ENCODE measurements at regions not wholly inside any gene's neighbourhood (a gene's known extent, or its start where the extent isn't known, plus 50 kb on each side); places are given as distances from the start of the nearest gene placed in this dataset.

DNA sequence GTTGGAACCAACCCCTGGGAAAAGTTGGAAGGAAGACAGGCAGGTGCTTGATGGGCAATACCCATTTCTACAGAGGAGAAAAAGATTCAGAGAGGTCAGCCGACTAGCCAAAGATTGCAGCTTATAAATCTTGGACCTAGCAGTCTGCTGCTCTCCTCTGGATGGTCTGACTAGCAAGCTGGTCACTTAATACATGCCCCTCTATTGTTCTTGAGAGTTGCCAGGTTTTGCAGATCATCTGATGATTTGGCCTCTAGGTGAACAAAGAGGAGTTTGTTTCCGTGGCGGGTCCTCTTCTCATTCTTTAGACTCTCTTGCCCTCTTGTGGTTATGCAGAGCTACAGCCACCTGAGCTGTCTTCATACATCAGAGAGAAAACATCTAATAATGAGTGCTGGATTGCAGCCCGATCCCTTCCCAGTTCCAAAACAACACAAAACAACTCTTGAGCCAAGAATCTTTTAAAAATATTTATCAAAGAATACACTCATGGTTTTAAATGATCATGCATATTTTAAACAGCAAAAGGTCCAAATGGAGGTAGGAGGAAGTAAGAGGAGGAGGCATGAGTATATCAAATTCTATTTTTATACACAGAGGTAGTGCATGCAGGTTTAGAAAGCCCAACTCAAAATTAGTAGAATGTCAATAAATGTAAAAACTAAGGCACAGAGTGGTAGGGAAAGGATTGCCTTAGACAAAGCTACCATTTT lies 115.7 kb downstream of the SLC30A10 start:
- TF ChIP-seq, protein P1, sequence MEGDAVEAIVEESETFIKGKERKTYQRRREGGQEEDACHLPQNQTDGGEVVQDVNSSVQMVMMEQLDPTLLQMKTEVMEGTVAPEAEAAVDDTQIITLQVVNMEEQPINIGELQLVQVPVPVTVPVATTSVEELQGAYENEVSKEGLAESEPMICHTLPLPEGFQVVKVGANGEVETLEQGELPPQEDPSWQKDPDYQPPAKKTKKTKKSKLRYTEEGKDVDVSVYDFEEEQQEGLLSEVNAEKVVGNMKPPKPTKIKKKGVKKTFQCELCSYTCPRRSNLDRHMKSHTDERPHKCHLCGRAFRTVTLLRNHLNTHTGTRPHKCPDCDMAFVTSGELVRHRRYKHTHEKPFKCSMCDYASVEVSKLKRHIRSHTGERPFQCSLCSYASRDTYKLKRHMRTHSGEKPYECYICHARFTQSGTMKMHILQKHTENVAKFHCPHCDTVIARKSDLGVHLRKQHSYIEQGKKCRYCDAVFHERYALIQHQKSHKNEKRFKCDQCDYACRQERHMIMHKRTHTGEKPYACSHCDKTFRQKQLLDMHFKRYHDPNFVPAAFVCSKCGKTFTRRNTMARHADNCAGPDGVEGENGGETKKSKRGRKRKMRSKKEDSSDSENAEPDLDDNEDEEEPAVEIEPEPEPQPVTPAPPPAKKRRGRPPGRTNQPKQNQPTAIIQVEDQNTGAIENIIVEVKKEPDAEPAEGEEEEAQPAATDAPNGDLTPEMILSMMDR (IDR thresholded peaks at IDR 0.05; ENCODE audit: low read length), result peak; percentile 92
- no peak for TF ChIP-seq EZH2 (optimal IDR thresholded peaks at IDR 0.05; ENCODE audit: low read depth, low read length)
- TF ChIP-seq EZH2phosphoT487 (IDR thresholded peaks at IDR 0.05; ENCODE audit: low read length), result no peak

All from MM.1S (cell line).